ENCODE measurements at regions not wholly inside any gene's neighbourhood (a gene's known extent, or its start where the extent isn't known, plus 50 kb on each side); places are given as distances from the start of the nearest gene placed in this dataset.

DNA sequence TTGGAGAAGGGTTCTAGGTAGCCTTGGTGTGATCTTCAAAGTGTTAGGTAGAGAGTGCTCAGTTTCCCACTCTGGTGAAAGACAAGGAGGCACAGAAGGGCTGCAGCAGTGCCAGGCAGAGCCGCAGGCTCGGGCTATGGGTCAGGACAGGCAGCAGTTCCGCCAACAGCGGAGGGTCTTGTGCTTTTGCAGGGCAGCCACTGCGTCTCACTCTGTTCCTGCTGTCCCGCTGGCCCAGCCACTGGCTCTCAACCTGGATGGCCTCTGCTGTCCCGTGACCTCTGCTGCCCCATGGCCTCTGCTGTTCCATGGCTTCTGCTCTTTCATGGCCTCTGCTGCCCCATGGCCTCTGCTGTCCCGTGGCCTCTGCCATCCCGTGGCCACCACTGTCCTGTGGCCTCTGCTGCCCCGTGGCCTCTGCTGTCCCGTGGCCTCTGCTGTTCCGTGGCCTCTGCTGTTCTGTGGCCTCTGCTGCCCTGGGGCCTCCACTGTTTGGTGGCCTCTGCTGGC, 175.7 kb downstream of the URI1 start:
- Histone ChIP-seq H3K18ac (ENCODE audit: extremely low read depth, low read length) (no peak overlapping the region), H4K8ac (ENCODE audit: extremely low read depth, insufficient read depth, low read length) (peak overlapping the region; percentile 51; the same call in 1 of the 2 replicates), H3K4me1 (replicated peaks in 1 of 4; ENCODE audit: control insufficient read depth in 3 of 4, insufficient read depth in 4 of 4, low read length in 3 of 4) (no peaks in the 10 kb centered on the region; a peak in 1 of 7 replicates), H2AFZ (ENCODE audit: low read length) (no peak overlapping the region), H3K23me2 (ENCODE audit: low read depth, low read length) (peaks cover 17% of the 10 kb centered on the region; the same call in 1 of the 2 replicates), H2BK12ac (ENCODE audit: low read depth, low read length) (no peak overlapping the region), H3K4ac (replicated peaks; ENCODE audit: insufficient read length, low read depth, low read length) (no peak overlapping the region), H3K27me3 (replicated peaks in 1 of 4; ENCODE audit: control insufficient read depth in 3 of 4, extremely low read depth in 1 of 4, insufficient read depth in 3 of 4, low read length in 3 of 4) (no peaks in the 10 kb centered on the region), H2BK20ac (ENCODE audit: low read length) (no peak overlapping the region), H3K79me1 (ENCODE audit: low read depth, low read length) (no peaks in the 10 kb centered on the region; the same call in 1 of the 2 replicates), H3K4me2 (ENCODE audit: insufficient read depth in 1 of 2, low read depth in 2 of 2, low read length in 2 of 2) (no peak overlapping the region), H2BK120ac (replicated peaks; ENCODE audit: low read depth, low read length) (no peak overlapping the region), H2BK5ac (ENCODE audit: low read depth, low read length) (no peak overlapping the region), H2BK15ac (ENCODE audit: low read length) (no peak overlapping the region), H3K9ac (replicated peaks in 1 of 4; ENCODE audit: extremely low read depth in 1 of 4, low read depth in 3 of 4, low read length in 3 of 4) (no peak overlapping the region), H3K23ac (ENCODE audit: insufficient read length) (no peak overlapping the region), H3K4me3 (ENCODE audit: extremely low read depth in 1 of 4, insufficient read depth in 2 of 4, low read depth in 3 of 4, low read length in 4 of 4) (no peak overlapping the region), H4K20me1 (replicated peaks in 1 of 2; ENCODE audit: control insufficient read depth in 1 of 2, insufficient read depth in 2 of 2, low read length in 2 of 2) (peaks cover 0 to 13% of the 10 kb centered on the region in 2 experiments), H4K5ac (ENCODE audit: insufficient read length, low read depth, low read length) (no peak overlapping the region), H3K56ac (replicated peaks; ENCODE audit: insufficient read length, low read depth, low read length) (no peak overlapping the region), H2AK5ac (ENCODE audit: low read depth, low read length) (no peak overlapping the region), H3K14ac (ENCODE audit: insufficient read length) (no peak overlapping the region), H4K91ac (replicated peaks; ENCODE audit: insufficient read length, low read length) (no peak overlapping the region), H3K36me3 (ENCODE audit: control insufficient read depth in 2 of 4, insufficient read depth in 4 of 4, low read length in 3 of 4) (no peaks in the 10 kb centered on the region), H3K27ac (ENCODE audit: low read depth, low read length) (no peak overlapping the region), H3K79me2 (ENCODE audit: control insufficient read depth in 1 of 2, insufficient read depth in 2 of 2, low read length in 2 of 2) (no peaks in the 10 kb centered on the region), H3K9me3 (ENCODE audit: insufficient read depth in 2 of 2, low read depth in 1 of 2, low read length in 1 of 2) (no peaks in the 10 kb centered on the region)
- CTCF ChIA-PET (ENCODE audit: partially characterized antibody) = no interaction called here
- no peak for FAIRE-seq
- WGBS, 2 experiments (ENCODE audit: extremely low coverage in 1 of 2, insufficient coverage in 1 of 2, insufficient read length in 1 of 2, insufficient replicate concordance in 2 of 2, low coverage in 1 of 2, low lambda C conversion rate in 2 of 2, missing lambda C conversion rate in 1 of 2) = 95% methylated on average over 12 of the region's 12 CpGs; no CpG with 5 or more reads in 1 of the 2 experiments
- POLR2A ChIA-PET (ENCODE audit: partially characterized antibody) = no interaction called here
- DNase-seq (ENCODE audit: low read depth in 1 of 2, low spot score in 2 of 2) = no peak
- peak; percentile 23; the same call in 1 of the 2 replicates for TF ChIP-seq EGR1 (IDR thresholded peaks at IDR 0.05; ENCODE audit: borderline replicate concordance, low read depth, low read length)
- no peak for TF ChIP-seq KDM5A (IDR thresholded peaks at IDR 0.05; ENCODE audit: low read length)

All from H1 (cell line).